RWPE2 (cell line): ENCODE measurements at regions not wholly inside any gene's neighbourhood (a gene's known extent, or its start where the extent isn't known, plus 50 kb on each side); places are given as distances from the start of the nearest gene placed in this dataset.

Source experiments
- ATAC-seq: fragments of 200-7000 bp; cut with Tn5 transposase; 3 replicates; pipeline ENCODE4 v1.9.1; 2021; ENCODE audit warnings: low read depth
- DNase-seq: peaks from one replicate; pipeline ENCODE4 v3.0.0-alpha.2; 2020; ENCODE audit warnings: low spot score
- H3K27ac ChIP-seq: fragments of 450-650 bp; 2 replicates; pipeline ENCODE4 v1.5.1; 2017; ENCODE audit warnings: mild to moderate bottlenecking; ENCODE audit not compliant: poor library complexity, severe bottlenecking
- H3K27me3 ChIP-seq: fragments of 250-450 bp; sonication (Bioruptor Pico); 2 replicates; pipeline ENCODE4 v1.5.1; 2021; ENCODE audit warnings: mild to moderate bottlenecking, moderate library complexity; ENCODE audit not compliant: insufficient read depth, poor library complexity, severe bottlenecking
- H3K36me3 ChIP-seq: fragments of 250-450 bp; sonication (Bioruptor Pico); 2 replicates; pipeline ENCODE4 v1.5.1; 2020; ENCODE audit warnings: low read depth, mild to moderate bottlenecking, moderate library complexity
- H3K4me1 ChIP-seq: fragments of 250-450 bp; sonication (Bioruptor Pico); 2 replicates; pipeline ENCODE4 v1.5.1; 2021; ENCODE audit warnings: mild to moderate bottlenecking, moderate library complexity; ENCODE audit not compliant: insufficient read depth, poor library complexity, severe bottlenecking
- H3K4me3 ChIP-seq: fragments of 250-450 bp; sonication (Bioruptor Pico); 2 replicates; pipeline ENCODE4 v1.5.1; 2021; ENCODE audit warnings: mild to moderate bottlenecking, moderate library complexity; ENCODE audit not compliant: severe bottlenecking
- H3K9me3 ChIP-seq: fragments of 250-450 bp; sonication (Bioruptor Pico); 2 replicates; pipeline ENCODE4 v1.5.1; 2021; ENCODE audit warnings: mild to moderate bottlenecking, moderate library complexity; ENCODE audit not compliant: severe bottlenecking
- CTCF ChIP-seq: fragments of 450-650 bp; IDR thresholded peaks from one replicate; pipeline ENCODE4 v1.5.1; 2017; ENCODE audit warnings: mild to moderate bottlenecking, moderate library complexity; ENCODE audit not compliant: poor library complexity, severe bottlenecking

GRCh38 chr18:73861771-73862170, 285.9 kb downstream of the FBXO15 start:
- Histone ChIP-seq H3K4me3 (no peak overlapping the region), H3K4me1 (no peaks in the 10 kb centered on the region), H3K27me3 (no peaks in the 10 kb centered on the region), H3K36me3 (no peaks in the 10 kb centered on the region), H3K27ac (no peak overlapping the region), H3K9me3 (no peaks in the 10 kb centered on the region)
- ATAC-seq (no peak), DNase-seq (no peak)
- TF ChIP-seq CTCF, result no peak

- no peak for TF ChIP-seq CTCF
- DNase-seq, result no peak
- Histone ChIP-seq H3K27me3 (no peaks in the 10 kb centered on the region), H3K4me1 (no peaks in the 10 kb centered on the region), H3K4me3 (no peak overlapping the region), H3K27ac (no peak overlapping the region), H3K36me3 (no peaks in the 10 kb centered on the region), H3K9me3 (no peaks in the 10 kb centered on the region)
- ATAC-seq, result no peak
Observed at GRCh38 chr18:73859837-73860397, 287.7 kb downstream of the FBXO15 start.

GRCh38 chr18:73852789-73853549, 294.7 kb downstream of the FBXO15 start:
- no peak for DNase-seq
- H3K36me3 ChIP-seq, result no peaks in the 10 kb centered on the region
- TF ChIP-seq CTCF, result no peak

GRCh38 chr18:73850782-73851181, 296.9 kb downstream of the FBXO15 start:
- H3K9me3 ChIP-seq, result no peaks in the 10 kb centered on the region
- no peak overlapping the region for H3K4me3 ChIP-seq
- DNase-seq (no peak), ATAC-seq (no peak)
- H3K27me3 ChIP-seq, result no peaks in the 10 kb centered on the region
- no peak for TF ChIP-seq CTCF
- no peak overlapping the region for H3K27ac ChIP-seq
- no peaks in the 10 kb centered on the region for H3K36me3 ChIP-seq
- peaks cover 9% of the 10 kb centered on the region for H3K4me1 ChIP-seq

More at GRCh38 chr18:73852789-73853549, 294.7 kb downstream of the FBXO15 start:
- Histone ChIP-seq H3K27me3 (no peaks in the 10 kb centered on the region), H3K4me1 (peaks cover 9% of the 10 kb centered on the region), H3K4me3 (no peak overlapping the region), H3K9me3 (no peaks in the 10 kb centered on the region), H3K27ac (no peak overlapping the region)
- no peak for ATAC-seq

- no peak overlapping the region for H3K4me3 ChIP-seq
- peak overlapping the region; percentile 63 for H3K27ac ChIP-seq
- ATAC-seq (peak; percentile 84), DNase-seq (no peak)
- no peaks in the 10 kb centered on the region for H3K27me3 ChIP-seq
- H3K4me1 ChIP-seq, result peaks cover 9% of the 10 kb centered on the region
- H3K36me3 ChIP-seq, result no peaks in the 10 kb centered on the region
- H3K9me3 ChIP-seq, result no peaks in the 10 kb centered on the region
- TF ChIP-seq CTCF, result no peak
Observed at GRCh38 chr18:73848656-73849055, 299.0 kb downstream of the FBXO15 start.
